Tibial nerve (tissue), 4 donors: ENCODE measurements at regions not wholly inside any gene's neighbourhood (a gene's known extent, or its start where the extent isn't known, plus 50 kb on each side); places are given as distances from the start of the nearest gene placed in this dataset. TPM values are rescaled to one million over a fixed set of nuclear protein-coding genes. Genes with fewer than 3 reads are reported as not detected.

Experiments
- DNase-seq, 2 donors: peaks; one replicate each; pipeline ENCODE4 v3.0.0-alpha.2; 2019; ENCODE audit warnings: low spot score in 2 of 2
- H3K27ac ChIP-seq, 4 donors: fragments of 200-600 bp; sonication (generic) in 3 of 4; one replicate each; pipeline ENCODE4 v1.5.1; 2017 to 2019; ENCODE audit warnings: mild to moderate bottlenecking in 1 of 4
- H3K27me3 ChIP-seq, 2 donors: fragments of 200-600 bp; sonication (generic) in 1 of 2; one replicate each; pipeline versions ENCODE4 v1.5.1 to v1.6.0; 2017 to 2019
- H3K36me3 ChIP-seq, 3 donors: fragments of 200-600 bp; sonication (generic); one replicate each; pipeline ENCODE4 v1.5.1; 2018 to 2019
- H3K4me1 ChIP-seq, 4 donors: fragments of 200-600 bp; sonication (generic) in 3 of 4; one replicate each; pipeline ENCODE4 v1.5.1; 2017 to 2019
- H3K4me3 ChIP-seq, 4 donors: fragments of 200-600 bp; sonication (generic) in 3 of 4; one replicate each; pipeline ENCODE4 v1.5.1; 2017 to 2019; ENCODE audit warnings: mild to moderate bottlenecking in 1 of 4, moderate library complexity in 1 of 4
- H3K9me3 ChIP-seq, 4 donors: fragments of 200-600 bp; sonication (generic) in 3 of 4; one replicate each; pipeline ENCODE4 v1.5.1; 2017 to 2019
- EP300 ChIP-seq, 2 donors: sonication (generic); formaldehyde crosslinking; IDR thresholded peaks; one replicate each; pipeline ENCODE4 v1.6.1; 2017; ENCODE audit warnings: antibody characterized with exemption in 2 of 2, mild to moderate bottlenecking in 1 of 2
- POLR2A ChIP-seq, 2 donors: fragments of 450-650 bp; IDR thresholded peaks; one replicate each; pipeline ENCODE4 v1.6.1; 2017; ENCODE audit warnings: antibody characterized with exemption in 2 of 2, mild to moderate bottlenecking in 2 of 2, moderate library complexity in 2 of 2
- WGBS, 2 donors: methylation state at CpG; one replicate each; pipeline ENCODE4 v1.1.5; 2018; 5-methylcytosine and 5-hydroxymethylcytosine counted together
- small RNA-seq: library from RNA; depleted of rRNA; stranded (forward); fragments of <200 nt; gene quantifications from one replicate; pipeline ENCODE3, GENCODE V24; 2016
- TF ChIP-seq, protein P1 (sequence below), 5 experiments: fragments of 200-600 bp in 3 of 5; fragments of 450-650 bp in 2 of 5; sonication (generic) in 3 of 5; IDR thresholded peaks; one replicate each; pipeline ENCODE4 v1.5.1; 2016 to 2019; ENCODE audit warnings: antibody characterized with exemption in 5 of 5, mild to moderate bottlenecking in 3 of 5, moderate library complexity in 2 of 5

DNA sequence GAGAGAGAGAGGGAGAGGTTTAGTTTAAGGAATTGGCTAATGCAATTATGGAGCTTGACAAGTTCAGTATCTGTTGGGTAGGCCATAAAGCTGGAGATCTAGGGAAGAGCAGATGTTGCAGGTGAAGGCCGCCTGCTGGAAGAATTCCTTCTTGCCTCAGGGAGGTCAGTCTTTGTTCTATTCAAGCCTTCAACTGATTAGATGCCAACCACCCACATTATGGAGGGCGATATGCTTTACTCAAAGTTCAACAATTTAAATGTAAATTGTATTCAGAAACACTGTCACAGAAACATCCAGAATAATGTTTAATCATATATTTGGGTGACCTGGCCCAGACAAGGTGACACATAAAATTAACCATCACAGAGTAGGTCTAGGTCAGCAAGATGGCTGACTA, 51.7 kb upstream of the SSBP2 start:
- Histone ChIP-seq H3K36me3 (no peaks in the 10 kb centered on the region), H3K4me1 (no peaks in the 10 kb centered on the region), H3K9me3 (peaks cover 0 to 10% (median 4%) of the 10 kb centered on the region in 4 donors), H3K4me3 (no peak overlapping the region), H3K27me3 (no peaks in the 10 kb centered on the region), H3K27ac (no peak overlapping the region)
- whole genome bisulfite sequencing, 2 donors, result 90 to 100% methylated on average over 2 of the region's 2 CpGs
- TF ChIP-seq EP300 (IDR thresholded peaks at IDR 0.05) (no peak), POLR2A (IDR thresholded peaks at IDR 0.05) (no peak)
- TF ChIP-seq, protein P1, sequence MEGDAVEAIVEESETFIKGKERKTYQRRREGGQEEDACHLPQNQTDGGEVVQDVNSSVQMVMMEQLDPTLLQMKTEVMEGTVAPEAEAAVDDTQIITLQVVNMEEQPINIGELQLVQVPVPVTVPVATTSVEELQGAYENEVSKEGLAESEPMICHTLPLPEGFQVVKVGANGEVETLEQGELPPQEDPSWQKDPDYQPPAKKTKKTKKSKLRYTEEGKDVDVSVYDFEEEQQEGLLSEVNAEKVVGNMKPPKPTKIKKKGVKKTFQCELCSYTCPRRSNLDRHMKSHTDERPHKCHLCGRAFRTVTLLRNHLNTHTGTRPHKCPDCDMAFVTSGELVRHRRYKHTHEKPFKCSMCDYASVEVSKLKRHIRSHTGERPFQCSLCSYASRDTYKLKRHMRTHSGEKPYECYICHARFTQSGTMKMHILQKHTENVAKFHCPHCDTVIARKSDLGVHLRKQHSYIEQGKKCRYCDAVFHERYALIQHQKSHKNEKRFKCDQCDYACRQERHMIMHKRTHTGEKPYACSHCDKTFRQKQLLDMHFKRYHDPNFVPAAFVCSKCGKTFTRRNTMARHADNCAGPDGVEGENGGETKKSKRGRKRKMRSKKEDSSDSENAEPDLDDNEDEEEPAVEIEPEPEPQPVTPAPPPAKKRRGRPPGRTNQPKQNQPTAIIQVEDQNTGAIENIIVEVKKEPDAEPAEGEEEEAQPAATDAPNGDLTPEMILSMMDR (IDR thresholded peaks at IDR 0.05), result no peak
- no peak for DNase-seq

DNA sequence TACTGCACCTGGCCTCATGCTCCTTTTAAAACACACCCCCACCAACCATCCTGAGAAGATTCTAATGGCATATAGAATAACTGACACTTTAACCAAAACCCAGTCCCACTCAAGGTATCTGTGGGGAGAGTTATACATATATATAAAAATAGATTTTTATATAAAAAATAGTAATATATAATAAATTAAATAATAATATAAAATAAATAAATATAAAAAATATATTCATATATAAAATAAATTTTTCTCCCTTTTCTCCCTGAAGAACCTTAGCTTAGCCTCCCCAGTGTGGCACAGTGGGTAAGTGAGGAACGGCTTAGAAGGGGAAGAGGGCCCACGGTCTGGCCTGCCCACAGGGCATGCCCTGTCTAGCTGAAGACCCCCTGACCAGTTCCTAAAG, 51.1 kb upstream of the SSBP2 start:
- Histone ChIP-seq H3K9me3 (peaks cover 0 to 5% (median 3%) of the 10 kb centered on the region in 4 donors), H3K4me3 (no peak overlapping the region), H3K27me3 (no peaks in the 10 kb centered on the region), H3K4me1 (no peaks in the 10 kb centered on the region), H3K36me3 (no peaks in the 10 kb centered on the region), H3K27ac (no peak overlapping the region)
- DNase-seq, result no peak
- WGBS, 2 donors, result 88 to 93% methylated on average over 2 of the region's 2 CpGs
- no peak for TF ChIP-seq POLR2A (IDR thresholded peaks at IDR 0.05)
- TF ChIP-seq EP300 (IDR thresholded peaks at IDR 0.05), result no peak
- TF ChIP-seq, protein P1 (IDR thresholded peaks at IDR 0.05), result no peak

DNA sequence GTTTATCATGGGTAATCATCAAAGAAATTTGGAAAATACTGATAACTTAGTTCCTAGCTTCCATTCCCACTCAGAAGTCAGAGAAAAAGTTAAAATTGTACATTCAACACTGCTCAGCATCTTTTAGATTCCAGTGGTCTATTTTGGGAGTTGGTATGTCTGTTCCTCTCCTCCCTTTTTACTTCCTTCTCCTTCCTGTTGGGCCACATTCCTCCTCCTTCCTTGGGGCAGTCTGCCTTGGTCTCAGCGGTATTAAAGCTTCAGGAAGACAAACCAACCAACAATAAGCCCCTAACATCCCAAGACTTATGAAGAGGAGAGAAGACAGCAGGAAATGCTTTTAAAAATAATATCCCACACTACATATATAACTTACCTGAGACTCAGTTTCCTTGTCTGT, 49.9 kb upstream of the SSBP2 start:
- no peak for DNase-seq
- 15 to 24% methylated on average over 1 of the region's 1 CpG for WGBS, 2 donors
- H3K27me3 ChIP-seq, result no peaks in the 10 kb centered on the region
- TF ChIP-seq EP300 (IDR thresholded peaks at IDR 0.05), result no peak
- TF ChIP-seq POLR2A (IDR thresholded peaks at IDR 0.05), result no peak
- TF ChIP-seq, protein P1 (IDR thresholded peaks at IDR 0.05), result no peak
- H3K27ac ChIP-seq, result no peak overlapping the region
- no peaks in the 10 kb centered on the region for H3K9me3 ChIP-seq
- no peaks in the 10 kb centered on the region for H3K4me1 ChIP-seq
- H3K4me3 ChIP-seq, result no peak overlapping the region
- H3K36me3 ChIP-seq, result no peaks in the 10 kb centered on the region

Small RNAs in the stretch of these regions (small RNA-seq; reads per million reads assigned to genes)
- gene SEM1P1, result not detected
